ENCODE measurements at regions not wholly inside any gene's neighbourhood (a gene's known extent, or its start where the extent isn't known, plus 50 kb on each side); places are given as distances from the start of the nearest gene placed in this dataset.

DNA sequence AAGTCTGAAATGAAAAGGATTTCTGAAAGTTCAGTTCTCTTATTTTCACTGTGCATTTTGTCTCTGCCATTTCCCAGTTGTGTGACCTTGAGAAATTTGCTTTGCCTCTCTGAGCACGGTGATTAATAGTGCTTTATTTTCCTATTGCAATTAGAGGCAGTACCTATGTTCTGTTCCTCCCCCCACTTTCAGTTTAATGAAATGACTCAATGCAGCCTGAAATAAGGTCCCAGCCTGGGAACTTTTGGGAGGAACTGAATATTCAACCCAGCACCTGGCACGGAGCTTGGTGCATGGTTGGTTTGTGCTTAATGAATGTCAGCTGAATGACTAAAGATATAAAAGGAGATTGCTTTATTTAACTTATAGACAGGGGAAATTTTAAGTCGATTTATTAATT lies 352.6 kb downstream of the PDCD6IP start:
- Histone ChIP-seq H3K36me3 (ENCODE audit: insufficient read depth, low read length) (no peaks in the 10 kb centered on the region), H3K4me2 (ENCODE audit: low read length) (no peak overlapping the region), H3F3A (ENCODE audit: insufficient read depth, low read length, poor library complexity, severe bottlenecking) (no peaks in the 10 kb centered on the region), H3K79me2 (replicated peaks; ENCODE audit: insufficient read depth, low read length) (no peaks in the 10 kb centered on the region), H3K9me3 (ENCODE audit: low read length) (no peaks in the 10 kb centered on the region), H3K27ac (ENCODE audit: low read length) (no peak overlapping the region), H4K20me1 (ENCODE audit: insufficient read depth) (no peaks in the 10 kb centered on the region), H3K27me3 (ENCODE audit: insufficient read depth, low read depth, low read length) (no peaks in the 10 kb centered on the region), H3K4me3 (ENCODE audit: low read length) (no peak overlapping the region), H2AFZ (ENCODE audit: low read depth, low read length) (no peak overlapping the region), H3K9me2 (ENCODE audit: insufficient read depth, low read length) (no peaks in the 10 kb centered on the region), H3K9ac (ENCODE audit: low read length) (no peak overlapping the region)
- TF ChIP-seq POLR2AphosphoS5 (IDR thresholded peaks at IDR 0.05): no peak
- no peak for TF ChIP-seq REST (IDR thresholded peaks at IDR 0.05; ENCODE audit: borderline replicate concordance)

DNA sequence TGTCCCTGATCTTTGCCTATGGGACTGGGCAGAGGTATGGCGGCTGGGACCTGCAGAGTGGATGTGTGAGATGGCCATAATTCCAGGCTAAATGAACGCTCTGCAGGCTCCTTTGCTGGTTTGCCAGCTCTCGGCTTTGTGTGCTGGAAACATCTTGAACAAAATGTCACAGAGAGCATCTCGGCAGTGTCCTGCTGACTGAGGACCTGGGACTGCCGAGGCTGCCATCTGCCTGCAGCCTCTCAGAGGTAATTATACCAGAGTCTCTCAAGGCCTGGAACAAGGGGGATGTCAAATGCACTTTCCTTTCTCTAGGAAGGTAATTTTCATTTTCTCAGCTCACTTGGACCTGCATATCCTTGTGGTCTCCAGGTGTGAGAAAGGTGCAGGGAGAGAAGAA lies 354.2 kb downstream of the PDCD6IP start:
- H3K79me2 ChIP-seq (replicated peaks; ENCODE audit: insufficient read depth, low read length): no peaks in the 10 kb centered on the region
- H3K36me3 ChIP-seq (ENCODE audit: insufficient read depth, low read length): no peaks in the 10 kb centered on the region
- no peak overlapping the region for H3K4me2 ChIP-seq (ENCODE audit: low read length)
- TF ChIP-seq EZH2 (IDR thresholded peaks at IDR 0.05; ENCODE audit: borderline replicate concordance, insufficient read depth, low read length, poor library complexity, severe bottlenecking) (no peak), TAF1 (IDR thresholded peaks at IDR 0.05; ENCODE audit: low read depth) (no peak), SMC3 (conservative IDR thresholded peaks at IDR 0.05; ENCODE audit: poor library complexity) (no peak), EP300 (conservative IDR thresholded peaks at IDR 0.05; ENCODE audit: poor library complexity, severe bottlenecking) (no peak), POLR2AphosphoS5 (IDR thresholded peaks at IDR 0.05) (no peak), RAD21 (conservative IDR thresholded peaks at IDR 0.05) (no peak)
- TF ChIP-seq, protein P1, sequence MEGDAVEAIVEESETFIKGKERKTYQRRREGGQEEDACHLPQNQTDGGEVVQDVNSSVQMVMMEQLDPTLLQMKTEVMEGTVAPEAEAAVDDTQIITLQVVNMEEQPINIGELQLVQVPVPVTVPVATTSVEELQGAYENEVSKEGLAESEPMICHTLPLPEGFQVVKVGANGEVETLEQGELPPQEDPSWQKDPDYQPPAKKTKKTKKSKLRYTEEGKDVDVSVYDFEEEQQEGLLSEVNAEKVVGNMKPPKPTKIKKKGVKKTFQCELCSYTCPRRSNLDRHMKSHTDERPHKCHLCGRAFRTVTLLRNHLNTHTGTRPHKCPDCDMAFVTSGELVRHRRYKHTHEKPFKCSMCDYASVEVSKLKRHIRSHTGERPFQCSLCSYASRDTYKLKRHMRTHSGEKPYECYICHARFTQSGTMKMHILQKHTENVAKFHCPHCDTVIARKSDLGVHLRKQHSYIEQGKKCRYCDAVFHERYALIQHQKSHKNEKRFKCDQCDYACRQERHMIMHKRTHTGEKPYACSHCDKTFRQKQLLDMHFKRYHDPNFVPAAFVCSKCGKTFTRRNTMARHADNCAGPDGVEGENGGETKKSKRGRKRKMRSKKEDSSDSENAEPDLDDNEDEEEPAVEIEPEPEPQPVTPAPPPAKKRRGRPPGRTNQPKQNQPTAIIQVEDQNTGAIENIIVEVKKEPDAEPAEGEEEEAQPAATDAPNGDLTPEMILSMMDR (IDR thresholded peaks at IDR 0.05; ENCODE audit: poor library complexity, severe bottlenecking): no peak
- H3K27me3 ChIP-seq (ENCODE audit: insufficient read depth, low read depth, low read length): no peaks in the 10 kb centered on the region
- H3K27ac ChIP-seq (ENCODE audit: low read length): no peak overlapping the region
- no peak overlapping the region for H3K4me3 ChIP-seq (ENCODE audit: low read length)
- H3F3A ChIP-seq (ENCODE audit: insufficient read depth, low read length, poor library complexity, severe bottlenecking): no peaks in the 10 kb centered on the region
- no peaks in the 10 kb centered on the region for H3K9me3 ChIP-seq (ENCODE audit: low read length)
- no peak overlapping the region for H3K9ac ChIP-seq (ENCODE audit: low read length)
- H4K20me1 ChIP-seq (ENCODE audit: insufficient read depth): no peaks in the 10 kb centered on the region
- H3K9me2 ChIP-seq (ENCODE audit: insufficient read depth, low read length): no peaks in the 10 kb centered on the region
- H2AFZ ChIP-seq (ENCODE audit: low read depth, low read length): no peak overlapping the region

DNA sequence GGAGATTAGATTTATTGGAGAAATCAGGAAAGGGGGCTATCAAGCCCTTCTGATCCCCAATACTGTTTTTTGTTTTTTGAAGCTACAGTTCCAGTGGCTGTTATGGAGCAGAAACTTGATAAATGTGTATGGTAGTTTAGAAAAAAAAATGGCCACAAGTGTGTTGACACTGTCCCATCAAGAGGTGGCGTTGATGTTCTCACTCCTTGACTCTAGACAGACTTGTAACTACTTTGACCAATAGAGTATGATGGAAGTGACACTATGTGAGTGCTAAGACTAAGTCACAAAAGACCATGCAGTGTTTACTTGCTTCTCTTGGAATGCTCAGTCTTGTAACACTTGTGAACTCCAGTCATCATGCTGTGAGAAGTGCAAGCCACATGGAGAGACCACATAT lies 356.7 kb downstream of the PDCD6IP start:
- no peak overlapping the region for H2AFZ ChIP-seq (ENCODE audit: low read depth, low read length)
- no peaks in the 10 kb centered on the region for H3K79me2 ChIP-seq (replicated peaks; ENCODE audit: insufficient read depth, low read length)
- no peaks in the 10 kb centered on the region for H3K9me2 ChIP-seq (ENCODE audit: insufficient read depth, low read length)
- no peak overlapping the region for H3K4me2 ChIP-seq (ENCODE audit: low read length)
- no peaks in the 10 kb centered on the region for H3K27me3 ChIP-seq (ENCODE audit: insufficient read depth, low read depth, low read length)
- H3K9ac ChIP-seq (ENCODE audit: low read length): no peak overlapping the region
- H3K4me3 ChIP-seq (ENCODE audit: low read length): no peak overlapping the region
- no peak overlapping the region for H3K27ac ChIP-seq (ENCODE audit: low read length)
- no peaks in the 10 kb centered on the region for H3K36me3 ChIP-seq (ENCODE audit: insufficient read depth, low read length)
- TF ChIP-seq RAD21 (conservative IDR thresholded peaks at IDR 0.05): no peak
- no peak for TF ChIP-seq EP300 (conservative IDR thresholded peaks at IDR 0.05; ENCODE audit: poor library complexity, severe bottlenecking)
- TF ChIP-seq REST (IDR thresholded peaks at IDR 0.05; ENCODE audit: borderline replicate concordance): no peak
- no peaks in the 10 kb centered on the region for H4K20me1 ChIP-seq (ENCODE audit: insufficient read depth)
- no peaks in the 10 kb centered on the region for H3K9me3 ChIP-seq (ENCODE audit: low read length)
- H3F3A ChIP-seq (ENCODE audit: insufficient read depth, low read length, poor library complexity, severe bottlenecking): no peaks in the 10 kb centered on the region

Measured in neural cell (in vitro differentiated cells).